A673 (cell line): ENCODE measurements at regions not wholly inside any gene's neighbourhood (a gene's known extent, or its start where the extent isn't known, plus 50 kb on each side); places are given as distances from the start of the nearest gene placed in this dataset.

Experiments
- EZH2 ChIP-seq: fragments of 200-600 bp; sonication (generic); IDR thresholded peaks from 2 replicates; pipeline ENCODE4 v1.6.1; 2017; ENCODE audit warnings: borderline replicate concordance, low read depth, mild to moderate bottlenecking, mixed read lengths, antibody characterized with exemption, low read length; ENCODE audit not compliant: poor library complexity, severe bottlenecking
- TF ChIP-seq, protein P1 (sequence below): fragments of 300-800, 200-600 bp; sonication (generic); conservative IDR thresholded peaks from 2 replicates; pipeline ENCODE4 v1.5.1; 2017; ENCODE audit warnings: low read depth, mild to moderate bottlenecking, antibody characterized with exemption, low read length, moderate library complexity, mixed read lengths

DNA sequence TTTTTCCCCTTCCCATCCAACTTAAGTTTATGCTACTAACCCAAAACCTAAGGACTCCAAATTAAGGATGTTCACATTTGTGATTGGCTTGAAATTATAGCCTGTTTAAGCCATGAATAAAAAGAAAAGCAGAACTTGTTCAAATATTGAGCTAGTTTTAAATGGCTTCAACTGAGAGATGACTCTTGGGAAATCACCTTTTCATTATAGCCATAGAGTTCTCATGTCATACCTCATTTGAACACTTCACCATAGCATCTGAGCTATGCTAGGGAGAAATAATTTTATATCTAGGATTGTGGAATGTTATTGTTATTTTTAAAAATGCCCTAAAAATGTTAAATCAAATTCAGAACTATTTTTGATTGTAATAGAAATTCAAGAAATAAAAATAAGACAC is 409.2 kb upstream of the RARB start:
- TF ChIP-seq, protein P1, sequence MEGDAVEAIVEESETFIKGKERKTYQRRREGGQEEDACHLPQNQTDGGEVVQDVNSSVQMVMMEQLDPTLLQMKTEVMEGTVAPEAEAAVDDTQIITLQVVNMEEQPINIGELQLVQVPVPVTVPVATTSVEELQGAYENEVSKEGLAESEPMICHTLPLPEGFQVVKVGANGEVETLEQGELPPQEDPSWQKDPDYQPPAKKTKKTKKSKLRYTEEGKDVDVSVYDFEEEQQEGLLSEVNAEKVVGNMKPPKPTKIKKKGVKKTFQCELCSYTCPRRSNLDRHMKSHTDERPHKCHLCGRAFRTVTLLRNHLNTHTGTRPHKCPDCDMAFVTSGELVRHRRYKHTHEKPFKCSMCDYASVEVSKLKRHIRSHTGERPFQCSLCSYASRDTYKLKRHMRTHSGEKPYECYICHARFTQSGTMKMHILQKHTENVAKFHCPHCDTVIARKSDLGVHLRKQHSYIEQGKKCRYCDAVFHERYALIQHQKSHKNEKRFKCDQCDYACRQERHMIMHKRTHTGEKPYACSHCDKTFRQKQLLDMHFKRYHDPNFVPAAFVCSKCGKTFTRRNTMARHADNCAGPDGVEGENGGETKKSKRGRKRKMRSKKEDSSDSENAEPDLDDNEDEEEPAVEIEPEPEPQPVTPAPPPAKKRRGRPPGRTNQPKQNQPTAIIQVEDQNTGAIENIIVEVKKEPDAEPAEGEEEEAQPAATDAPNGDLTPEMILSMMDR, result no peak
- no peak for TF ChIP-seq EZH2
